Stomach (tissue), 8 donors: ENCODE measurements at regions not wholly inside any gene's neighbourhood (a gene's known extent, or its start where the extent isn't known, plus 50 kb on each side); places are given as distances from the start of the nearest gene placed in this dataset.

ENCODE experiments used
- DNase-seq, 2 donors: peaks; one replicate each; pipeline versions ENCODE4 v3.0.0 to v3.0.0-alpha.2; 2013 to 2019
- H3K27ac ChIP-seq, 5 donors: fragments of 200-600 bp in 4 of 5; sonication (generic) in 4 of 5; one replicate each; pipeline ENCODE4 v1.5.1; 2013 to 2019; ENCODE audit warnings: mild to moderate bottlenecking in 1 of 5, moderate library complexity in 1 of 5
- H3K27me3 ChIP-seq, 3 donors: fragments of 200-600 bp; sonication (generic); one replicate each; pipeline ENCODE4 v1.5.1; 2017 to 2019; ENCODE audit warnings: mixed run types in 1 of 3
- H3K36me3 ChIP-seq, 4 donors: fragments of 200-600 bp; sonication (generic); 1 replicate in 3 of 4; 2 replicates in 1 of 4; pipeline ENCODE4 v1.5.1; 2016 to 2019
- H3K4me1 ChIP-seq, 4 donors: fragments of 200-600 bp; sonication (generic); one replicate each; pipeline ENCODE4 v1.5.1; 2016 to 2019
- H3K4me3 ChIP-seq, 4 donors: fragments of 200-600 bp; sonication (generic) in 3 of 4; one replicate each; pipeline ENCODE4 v1.5.1; 2016 to 2019; ENCODE audit warnings: mild to moderate bottlenecking in 1 of 4
- H3K9me3 ChIP-seq, 4 donors: fragments of 200-600 bp; sonication (generic); one replicate each; pipeline ENCODE4 v1.5.1; 2016 to 2019
- EP300 ChIP-seq: sonication (generic); formaldehyde crosslinking; IDR thresholded peaks from one replicate; pipeline ENCODE4 v1.6.1; 2017; ENCODE audit warnings: antibody characterized with exemption
- POLR2A ChIP-seq, 4 donors: fragments of 450-650 bp; IDR thresholded peaks; one replicate each; pipeline ENCODE4 v1.6.1; 2016; ENCODE audit warnings: antibody characterized with exemption in 4 of 4, control low read depth in 2 of 4, mild to moderate bottlenecking in 1 of 4, moderate library complexity in 1 of 4
- POLR2AphosphoS5 ChIP-seq, 3 donors: sonication (generic); formaldehyde crosslinking; IDR thresholded peaks; one replicate each; pipeline ENCODE4 v1.6.1; 2016; ENCODE audit warnings: antibody characterized with exemption in 3 of 3
- WGBS, 5 donors: extraction: QIAGEN DNeasy Blood & Tissue Kit in 3 of 5; methylation state at CpG; one replicate each; pipeline versions ENCODE4 v1.1.5 to v1.1.7; 2013 to 2018; 5-methylcytosine and 5-hydroxymethylcytosine counted together
- intact Hi-C: fragments of 100-400 bp; cut with DNase I; formaldehyde crosslinking; loops from one replicate; pipeline ENCODE4 v1.15.1; 2023; ENCODE audit warnings: low total_unique reads
- TF ChIP-seq, protein P1 (sequence below), 7 experiments: fragments of 450-650 bp in 4 of 7; fragments of 200-600 bp in 3 of 7; sonication (generic) in 3 of 7; IDR thresholded peaks; one replicate each; pipeline ENCODE4 v1.5.1; 2016 to 2019; ENCODE audit warnings: antibody characterized with exemption in 7 of 7, control low read depth in 2 of 7, mild to moderate bottlenecking in 1 of 7
- donor health status: healthy with polysubstance abuse.
- donor health status: Bipolar disorder and iron deficiency.
- donor health status: healthy.

DNA sequence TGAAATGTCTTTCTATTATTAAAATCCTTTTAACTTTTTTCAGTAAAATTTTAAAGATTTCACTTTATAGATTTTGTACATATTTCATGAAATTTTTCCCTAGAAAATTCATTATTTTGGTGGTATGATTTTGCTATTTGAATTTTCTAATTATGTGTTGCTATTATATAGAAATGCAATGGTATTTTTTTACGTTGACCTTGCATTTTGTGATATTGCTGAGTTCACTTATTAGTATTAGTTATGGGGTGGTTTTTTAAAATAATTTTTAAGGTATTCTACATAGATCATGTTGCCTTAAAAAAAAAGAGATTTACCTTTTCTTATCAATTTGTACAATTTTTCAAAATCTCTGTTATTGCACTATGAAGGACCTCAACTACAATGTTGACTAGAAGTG, 458.3 kb downstream of the TLE1 start:
- TF ChIP-seq EP300 (no peak), POLR2AphosphoS5 (IDR thresholded peaks at IDR 0.05) (no peak), POLR2A (IDR thresholded peaks at IDR 0.05) (no peak)
- TF ChIP-seq, protein P1, sequence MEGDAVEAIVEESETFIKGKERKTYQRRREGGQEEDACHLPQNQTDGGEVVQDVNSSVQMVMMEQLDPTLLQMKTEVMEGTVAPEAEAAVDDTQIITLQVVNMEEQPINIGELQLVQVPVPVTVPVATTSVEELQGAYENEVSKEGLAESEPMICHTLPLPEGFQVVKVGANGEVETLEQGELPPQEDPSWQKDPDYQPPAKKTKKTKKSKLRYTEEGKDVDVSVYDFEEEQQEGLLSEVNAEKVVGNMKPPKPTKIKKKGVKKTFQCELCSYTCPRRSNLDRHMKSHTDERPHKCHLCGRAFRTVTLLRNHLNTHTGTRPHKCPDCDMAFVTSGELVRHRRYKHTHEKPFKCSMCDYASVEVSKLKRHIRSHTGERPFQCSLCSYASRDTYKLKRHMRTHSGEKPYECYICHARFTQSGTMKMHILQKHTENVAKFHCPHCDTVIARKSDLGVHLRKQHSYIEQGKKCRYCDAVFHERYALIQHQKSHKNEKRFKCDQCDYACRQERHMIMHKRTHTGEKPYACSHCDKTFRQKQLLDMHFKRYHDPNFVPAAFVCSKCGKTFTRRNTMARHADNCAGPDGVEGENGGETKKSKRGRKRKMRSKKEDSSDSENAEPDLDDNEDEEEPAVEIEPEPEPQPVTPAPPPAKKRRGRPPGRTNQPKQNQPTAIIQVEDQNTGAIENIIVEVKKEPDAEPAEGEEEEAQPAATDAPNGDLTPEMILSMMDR (IDR thresholded peaks at IDR 0.05), result no peak
- no peak for DNase-seq
- intact Hi-C loops, result no loop called here
- Histone ChIP-seq H3K9me3 (no peaks in the 10 kb centered on the region), H3K4me3 (no peak overlapping the region), H3K27me3 (no peaks in the 10 kb centered on the region), H3K4me1 (no peaks in the 10 kb centered on the region), H3K36me3 (no peaks in the 10 kb centered on the region), H3K27ac (no peak overlapping the region)
- WGBS, 5 donors, result 0 to 81% (median 2%) methylated on average over 1 of the region's 1 CpG

DNA sequence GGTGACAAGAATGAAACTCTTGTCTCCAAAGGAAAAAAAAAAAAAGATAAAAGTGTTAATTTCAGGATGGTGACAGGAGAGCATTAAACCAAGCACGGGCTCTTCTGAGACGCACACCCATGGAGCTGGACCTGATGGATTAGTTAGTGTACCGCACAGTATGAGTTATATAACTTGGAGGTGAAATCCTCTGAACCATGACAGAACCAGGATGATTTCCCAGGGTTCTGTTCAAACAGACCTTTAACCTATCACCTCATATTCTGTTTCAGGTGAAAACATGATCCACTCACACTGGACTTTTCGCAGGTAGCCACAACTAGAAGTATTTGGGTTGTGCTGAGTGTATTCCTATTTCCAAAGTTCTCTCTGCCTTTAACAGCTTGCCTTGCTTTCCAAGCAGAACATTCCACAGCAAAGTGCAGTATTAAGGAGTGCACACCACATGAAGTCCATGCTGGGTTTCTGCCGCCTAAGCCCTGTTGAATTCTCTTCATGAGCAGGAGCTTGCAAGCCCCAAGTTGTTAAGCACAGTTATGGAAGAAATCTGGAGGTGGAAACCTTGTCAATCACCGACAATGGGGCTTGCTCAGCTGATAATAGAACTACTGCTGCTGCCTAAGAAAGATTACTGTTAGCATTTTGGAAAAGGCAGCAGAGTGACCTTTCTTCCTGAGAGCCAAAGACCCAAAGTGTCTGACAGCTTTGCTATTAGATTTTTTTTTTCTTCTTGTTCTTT, 461.7 kb downstream of the TLE1 start:
- H3K27me3 ChIP-seq, result no peaks in the 10 kb centered on the region
- peaks cover 0 to 13% (median 3%) of the 10 kb centered on the region in 4 donors for H3K4me1 ChIP-seq
- H3K36me3 ChIP-seq, result no peaks in the 10 kb centered on the region
- TF ChIP-seq, protein P1 (IDR thresholded peaks at IDR 0.05), result no peak
- no peak for TF ChIP-seq EP300
- no peak for TF ChIP-seq POLR2AphosphoS5 (IDR thresholded peaks at IDR 0.05)
- no peak for TF ChIP-seq POLR2A (IDR thresholded peaks at IDR 0.05)
- intact Hi-C loops, result no loop called here
- no peaks in the 10 kb centered on the region for H3K9me3 ChIP-seq
- no peak for DNase-seq
- 76 to 81% (median 78%) methylated on average over 6 of the region's 6 CpGs for WGBS, 5 donors
- no peak overlapping the region for H3K27ac ChIP-seq
- H3K4me3 ChIP-seq, result no peak overlapping the region

DNA sequence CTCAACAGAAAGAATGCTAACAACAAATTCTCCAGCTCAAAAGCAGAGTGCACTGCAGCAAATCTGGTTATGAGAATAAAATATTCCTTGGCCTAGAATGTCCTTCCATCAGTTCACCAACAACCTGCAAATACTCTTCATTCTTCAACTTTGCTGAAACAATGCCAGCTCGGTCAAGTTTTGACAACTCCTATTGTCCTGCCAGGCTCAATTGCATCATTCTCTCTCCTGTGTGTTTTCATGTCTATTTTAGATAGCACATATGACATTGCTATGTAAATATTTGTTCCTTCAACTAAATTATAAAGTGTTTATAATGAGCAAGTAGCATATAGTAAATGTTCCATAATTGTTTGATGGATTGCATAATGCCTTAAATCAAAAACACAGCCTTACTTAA, 463.8 kb downstream of the TLE1 start:
- intact Hi-C loops, result no loop called here
- Histone ChIP-seq H3K4me1 (peaks cover 0 to 13% (median 3%) of the 10 kb centered on the region in 4 donors), H3K4me3 (no peak overlapping the region), H3K27me3 (no peaks in the 10 kb centered on the region), H3K27ac (no peak overlapping the region), H3K9me3 (no peaks in the 10 kb centered on the region), H3K36me3 (no peaks in the 10 kb centered on the region)
- TF ChIP-seq POLR2AphosphoS5 (IDR thresholded peaks at IDR 0.05) (no peak), EP300 (no peak)
- TF ChIP-seq, protein P1 (IDR thresholded peaks at IDR 0.05), result no peak
- peak in 1 of 2 donors; percentile 6 for DNase-seq
- 34 to 52% (median 49%) methylated on average over 1 of the region's 1 CpG for WGBS, 5 donors

DNA sequence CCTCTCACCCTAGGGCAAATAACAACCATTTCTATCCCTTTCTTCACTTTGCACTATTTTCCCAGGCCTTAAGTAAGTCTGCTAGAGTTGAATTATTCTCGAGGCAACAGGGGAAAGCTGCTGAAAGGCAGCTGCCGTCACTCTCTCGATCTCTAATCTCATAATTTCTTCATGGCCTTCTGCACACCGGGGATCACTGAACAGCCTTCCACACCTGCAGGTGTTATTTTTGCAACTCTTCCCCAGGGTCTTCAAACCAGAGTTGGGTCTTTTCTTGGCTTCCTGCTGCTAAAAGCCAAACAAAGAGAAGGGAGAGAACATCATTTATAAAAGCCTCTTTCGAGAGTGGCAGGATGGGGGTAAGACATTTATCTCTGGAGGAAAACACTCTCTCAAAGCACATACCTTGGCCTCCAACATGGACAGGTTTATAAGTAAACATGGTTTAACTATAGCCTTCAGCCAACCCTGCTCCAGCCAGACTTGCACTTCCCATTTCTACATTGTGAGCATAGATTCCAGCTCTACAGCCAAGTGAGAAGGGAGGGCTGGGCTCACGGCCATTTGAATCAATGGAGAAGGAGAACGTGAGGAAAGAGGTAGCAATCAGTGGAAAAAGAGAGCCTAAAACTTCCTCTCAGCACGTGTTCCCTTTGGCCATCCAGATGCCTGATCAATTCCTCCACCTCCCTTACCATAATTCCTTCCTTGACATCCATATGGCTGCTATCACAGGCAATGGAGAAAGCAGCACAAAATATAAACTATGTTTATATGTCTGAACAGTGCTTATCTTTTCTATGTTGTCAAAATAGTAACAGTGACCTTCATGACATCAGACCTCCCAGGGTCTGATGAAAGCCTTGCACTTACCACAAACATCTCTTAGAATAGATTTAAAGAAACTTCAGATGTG, 464.9 kb downstream of the TLE1 start:
- Histone ChIP-seq H3K36me3 (no peaks in the 10 kb centered on the region), H3K27ac (no peak overlapping the region), H3K4me1 (peaks cover 0 to 13% (median 3%) of the 10 kb centered on the region in 4 donors), H3K4me3 (no peak overlapping the region), H3K9me3 (no peaks in the 10 kb centered on the region), H3K27me3 (no peaks in the 10 kb centered on the region)
- TF ChIP-seq EP300 (no peak), POLR2A (IDR thresholded peaks at IDR 0.05) (no peak), POLR2AphosphoS5 (IDR thresholded peaks at IDR 0.05) (no peak)
- TF ChIP-seq, protein P1 (IDR thresholded peaks at IDR 0.05), result no peak
- intact Hi-C loops, result no loop called here
- peak in 1 of 2 donors; percentile 43 for DNase-seq
- 17 to 36% (median 20%) methylated on average over 8 of the region's 8 CpGs for WGBS, 5 donors
